ENCODE measurements at regions not wholly inside any gene's neighbourhood (a gene's known extent, or its start where the extent isn't known, plus 50 kb on each side); places are given as distances from the start of the nearest gene placed in this dataset.

DNA sequence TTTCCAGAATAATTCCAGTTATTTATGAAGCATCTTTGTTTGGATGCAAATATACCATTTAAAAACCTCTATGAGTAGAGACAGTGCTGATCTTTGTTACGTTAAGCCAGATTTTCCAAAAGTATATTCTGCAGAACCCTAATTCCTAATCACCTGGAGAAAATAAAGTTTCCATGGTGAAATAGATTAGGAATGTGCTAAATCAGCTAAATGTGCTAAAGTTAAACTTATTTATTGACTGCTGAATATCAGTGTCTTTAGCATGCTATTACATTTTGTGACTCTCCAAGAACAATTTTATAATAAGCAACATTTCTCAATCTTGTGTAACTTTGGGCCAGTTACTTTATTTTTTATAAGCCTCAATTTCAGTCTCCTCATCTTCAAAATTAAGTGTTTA, 196.3 kb upstream of the NFIA start:
- TF ChIP-seq, protein P1, sequence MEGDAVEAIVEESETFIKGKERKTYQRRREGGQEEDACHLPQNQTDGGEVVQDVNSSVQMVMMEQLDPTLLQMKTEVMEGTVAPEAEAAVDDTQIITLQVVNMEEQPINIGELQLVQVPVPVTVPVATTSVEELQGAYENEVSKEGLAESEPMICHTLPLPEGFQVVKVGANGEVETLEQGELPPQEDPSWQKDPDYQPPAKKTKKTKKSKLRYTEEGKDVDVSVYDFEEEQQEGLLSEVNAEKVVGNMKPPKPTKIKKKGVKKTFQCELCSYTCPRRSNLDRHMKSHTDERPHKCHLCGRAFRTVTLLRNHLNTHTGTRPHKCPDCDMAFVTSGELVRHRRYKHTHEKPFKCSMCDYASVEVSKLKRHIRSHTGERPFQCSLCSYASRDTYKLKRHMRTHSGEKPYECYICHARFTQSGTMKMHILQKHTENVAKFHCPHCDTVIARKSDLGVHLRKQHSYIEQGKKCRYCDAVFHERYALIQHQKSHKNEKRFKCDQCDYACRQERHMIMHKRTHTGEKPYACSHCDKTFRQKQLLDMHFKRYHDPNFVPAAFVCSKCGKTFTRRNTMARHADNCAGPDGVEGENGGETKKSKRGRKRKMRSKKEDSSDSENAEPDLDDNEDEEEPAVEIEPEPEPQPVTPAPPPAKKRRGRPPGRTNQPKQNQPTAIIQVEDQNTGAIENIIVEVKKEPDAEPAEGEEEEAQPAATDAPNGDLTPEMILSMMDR (IDR thresholded peaks at IDR 0.05), result no peak
- Histone ChIP-seq H3K4me1 (ENCODE audit: control insufficient read depth in 1 of 2, insufficient read depth in 1 of 2, low read depth in 1 of 2, low read length in 1 of 2) (no peaks in the 10 kb centered on the region), H3K4me3 (ENCODE audit: low read depth in 1 of 2, low read length in 1 of 2) (no peak overlapping the region), H3K9me3 (no peaks in the 10 kb centered on the region), H3K36me3 (no peaks in the 10 kb centered on the region), H3K27me3 (peaks cover 6% of the 10 kb centered on the region), H3K27ac (no peak overlapping the region)

DNA sequence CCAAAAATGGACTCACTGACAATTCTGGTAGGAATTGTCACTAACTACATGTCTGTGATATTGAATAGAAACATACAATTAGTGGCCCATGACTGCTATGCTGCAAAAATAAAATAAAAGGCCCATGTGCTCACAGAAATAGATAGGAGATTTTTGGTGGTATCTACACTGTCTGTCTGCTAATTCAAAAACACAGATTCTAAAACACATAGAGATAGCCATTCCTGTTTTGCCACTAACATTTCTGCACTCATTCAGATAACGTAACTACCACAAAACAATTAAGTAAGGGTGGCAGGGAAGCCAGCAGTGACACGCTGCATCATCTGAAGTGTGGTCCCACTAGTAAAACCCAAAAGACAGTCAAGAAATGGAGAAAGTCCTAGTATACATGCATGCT, 202.2 kb upstream of the NFIA start:
- Histone ChIP-seq H3K27me3 (no peaks in the 10 kb centered on the region), H3K36me3 (no peaks in the 10 kb centered on the region), H3K4me3 (ENCODE audit: low read depth in 1 of 2, low read length in 1 of 2) (no peak overlapping the region), H3K27ac (no peak overlapping the region), H3K9me3 (no peaks in the 10 kb centered on the region), H3K4me1 (ENCODE audit: control insufficient read depth in 1 of 2, insufficient read depth in 1 of 2, low read depth in 1 of 2, low read length in 1 of 2) (no peaks in the 10 kb centered on the region)
- TF ChIP-seq, protein P1 (IDR thresholded peaks at IDR 0.05), result no peak

DNA sequence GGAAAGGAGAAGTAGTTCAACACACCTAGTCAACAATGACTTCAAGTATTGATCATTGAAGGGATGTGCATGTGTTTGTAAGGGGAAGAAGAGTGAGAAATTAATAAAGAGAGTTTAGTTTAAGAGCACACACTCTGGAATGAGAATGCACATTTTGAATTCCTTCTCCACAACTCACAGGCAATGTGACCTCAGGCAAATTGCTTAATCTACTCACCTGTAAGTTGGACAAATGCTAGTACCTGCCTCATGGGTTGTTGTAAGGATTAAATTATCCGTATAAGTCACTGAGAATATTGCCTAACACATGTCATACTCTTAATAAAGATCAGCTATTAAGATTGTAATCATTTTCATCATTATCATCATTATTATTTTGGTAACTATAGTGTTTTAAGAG, 204.0 kb upstream of the NFIA start:
- TF ChIP-seq, protein P1 (IDR thresholded peaks at IDR 0.05), result no peak
- Histone ChIP-seq H3K9me3 (no peaks in the 10 kb centered on the region), H3K27ac (no peak overlapping the region), H3K36me3 (no peaks in the 10 kb centered on the region), H3K4me1 (ENCODE audit: control insufficient read depth in 1 of 2, insufficient read depth in 1 of 2, low read depth in 1 of 2, low read length in 1 of 2) (no peaks in the 10 kb centered on the region), H3K4me3 (ENCODE audit: low read depth in 1 of 2, low read length in 1 of 2) (no peak overlapping the region), H3K27me3 (no peaks in the 10 kb centered on the region)

DNA sequence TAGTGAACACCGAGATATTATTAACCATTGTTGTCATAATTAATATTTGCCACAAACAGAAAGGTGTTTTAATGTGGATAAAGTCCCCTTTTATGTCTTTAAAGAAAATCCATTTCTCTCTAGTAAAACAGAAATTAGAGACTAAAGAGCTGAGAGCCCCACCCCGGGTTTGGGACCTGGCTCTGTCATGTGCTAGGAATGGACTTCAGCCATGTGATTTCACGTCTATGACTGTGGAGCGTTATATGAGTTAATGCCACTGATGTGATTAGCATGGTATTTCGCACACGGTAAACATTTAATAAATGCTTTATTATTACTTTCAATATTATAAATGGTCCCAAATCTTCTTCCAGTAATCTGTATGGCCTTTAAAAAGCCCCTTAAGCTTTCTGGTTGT, 205.0 kb upstream of the NFIA start:
- H3K4me1 ChIP-seq (ENCODE audit: control insufficient read depth in 1 of 2, insufficient read depth in 1 of 2, low read depth in 1 of 2, low read length in 1 of 2), result no peaks in the 10 kb centered on the region
- TF ChIP-seq, protein P1 (IDR thresholded peaks at IDR 0.05), result no peak
- H3K9me3 ChIP-seq, result no peaks in the 10 kb centered on the region
- H3K27me3 ChIP-seq, result no peaks in the 10 kb centered on the region
- no peak overlapping the region for H3K27ac ChIP-seq
- no peak overlapping the region for H3K4me3 ChIP-seq (ENCODE audit: low read depth in 1 of 2, low read length in 1 of 2)
- no peaks in the 10 kb centered on the region for H3K36me3 ChIP-seq

DNA sequence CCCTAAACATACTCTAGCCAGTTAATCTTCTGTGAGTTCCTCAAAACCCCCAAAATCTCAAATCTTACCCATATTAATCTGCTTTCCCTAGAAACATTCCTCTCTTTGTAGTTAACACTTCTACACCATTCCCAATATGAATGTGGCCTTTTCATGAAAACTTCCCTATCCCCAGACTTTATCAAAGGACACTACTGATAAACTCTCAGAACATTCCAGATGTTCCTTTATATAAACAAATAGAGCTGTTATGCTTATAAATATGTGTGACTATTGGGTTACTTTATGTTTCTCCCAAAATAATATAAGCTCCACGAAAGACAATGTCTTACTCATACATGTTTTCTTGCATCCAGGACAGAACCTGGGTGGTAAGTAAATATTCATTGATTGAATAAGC, 205.4 kb upstream of the NFIA start:
- TF ChIP-seq, protein P1 (IDR thresholded peaks at IDR 0.05), result no peak
- Histone ChIP-seq H3K27me3 (no peaks in the 10 kb centered on the region), H3K4me1 (ENCODE audit: control insufficient read depth in 1 of 2, insufficient read depth in 1 of 2, low read depth in 1 of 2, low read length in 1 of 2) (no peaks in the 10 kb centered on the region), H3K36me3 (no peaks in the 10 kb centered on the region), H3K9me3 (no peaks in the 10 kb centered on the region), H3K4me3 (ENCODE audit: low read depth in 1 of 2, low read length in 1 of 2) (no peak overlapping the region), H3K27ac (no peak overlapping the region)

DNA sequence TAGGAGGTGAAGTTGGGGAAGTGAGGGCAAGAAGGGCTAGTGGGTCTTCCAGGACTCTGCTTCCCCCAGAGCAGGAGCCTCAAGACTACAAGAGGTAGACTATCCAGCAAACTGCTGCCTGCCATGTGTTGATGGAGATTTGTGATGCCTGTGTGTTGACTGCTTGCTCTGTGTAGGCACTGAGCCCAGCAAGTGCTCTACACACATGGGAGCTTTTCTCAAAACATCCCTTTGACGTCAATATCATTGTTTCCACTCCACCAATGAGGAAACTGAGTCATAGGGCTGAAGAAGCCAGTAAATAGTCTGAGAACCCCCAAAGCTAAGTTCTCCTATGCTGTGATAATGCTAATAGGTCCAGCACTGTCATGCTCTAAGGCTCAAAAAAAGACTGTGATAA, 207.2 kb upstream of the NFIA start:
- Histone ChIP-seq H3K4me1 (ENCODE audit: control insufficient read depth in 1 of 2, insufficient read depth in 1 of 2, low read depth in 1 of 2, low read length in 1 of 2) (no peaks in the 10 kb centered on the region), H3K36me3 (no peaks in the 10 kb centered on the region), H3K9me3 (no peaks in the 10 kb centered on the region), H3K27me3 (no peaks in the 10 kb centered on the region), H3K27ac (no peak overlapping the region), H3K4me3 (ENCODE audit: low read depth in 1 of 2, low read length in 1 of 2) (no peak overlapping the region)
- TF ChIP-seq, protein P1 (IDR thresholded peaks at IDR 0.05), result no peak
